ENCODE measurements at regions not wholly inside any gene's neighbourhood (a gene's known extent, or its start where the extent isn't known, plus 50 kb on each side); places are given as distances from the start of the nearest gene placed in this dataset.

DNA sequence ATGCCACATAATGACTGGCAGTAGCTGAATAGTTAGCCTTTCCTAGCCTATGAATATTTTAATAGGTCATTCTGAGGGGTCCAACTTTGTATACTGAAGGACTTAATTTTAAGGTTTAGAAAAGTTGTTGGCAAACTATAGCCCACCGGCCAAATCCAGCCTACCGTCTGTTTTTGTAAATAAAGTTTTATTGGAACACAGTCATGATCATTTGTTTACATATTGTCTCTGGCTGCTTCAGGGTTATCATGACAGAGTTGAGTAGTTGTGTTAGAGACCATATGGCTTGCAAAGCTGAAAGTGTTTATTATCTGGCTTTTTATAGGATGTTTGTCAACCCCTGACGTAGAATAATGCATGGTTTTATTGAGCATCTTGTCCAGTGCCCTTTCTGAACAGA, 73.4 kb downstream of the NTMT2 start:
- no peak for DNase-seq

- DNase-seq, result no peak
Observed at GRCh38 chr1:170221031-170221430, 75.3 kb downstream of the NTMT2 start.

DNA sequence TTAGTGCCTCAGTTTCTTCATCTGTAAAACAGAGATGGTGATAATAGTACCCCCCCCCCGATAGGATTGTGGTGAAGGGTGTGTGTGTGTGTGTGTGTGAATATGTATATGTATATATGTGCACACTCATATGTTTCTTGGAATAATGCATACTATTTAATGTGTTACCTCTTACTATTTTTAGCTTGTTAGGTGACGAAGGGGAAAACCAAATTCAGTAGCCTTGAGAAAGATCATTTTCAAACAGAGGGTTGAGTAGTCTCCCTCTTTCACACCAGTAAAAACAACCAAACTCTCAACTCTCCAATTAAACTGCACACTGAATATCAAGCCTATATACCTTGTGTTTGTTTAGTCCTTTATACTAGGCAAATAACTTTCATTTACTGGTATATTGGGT, 75.7 kb downstream of the NTMT2 start:
- no peak for DNase-seq

DNA sequence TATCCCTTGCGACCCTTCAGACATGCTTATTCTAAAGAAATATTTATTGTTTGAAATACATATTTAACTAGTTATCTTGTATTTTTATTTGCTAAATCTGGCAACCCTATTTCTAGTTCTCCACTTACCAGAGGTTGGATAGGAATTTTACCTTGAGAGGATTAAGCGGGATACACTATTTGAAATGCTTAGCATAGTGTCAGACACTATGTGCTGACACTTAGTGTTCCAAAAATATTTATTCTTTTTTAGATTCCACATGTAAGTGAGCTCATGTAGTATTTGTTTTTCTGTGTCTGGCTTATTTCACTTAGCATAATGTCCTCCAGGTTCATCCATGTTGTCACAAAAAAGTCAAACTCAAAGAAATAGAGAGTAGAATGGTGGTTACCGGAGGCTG, 78.7 kb downstream of the NTMT2 start:
- no peak for DNase-seq

DNA sequence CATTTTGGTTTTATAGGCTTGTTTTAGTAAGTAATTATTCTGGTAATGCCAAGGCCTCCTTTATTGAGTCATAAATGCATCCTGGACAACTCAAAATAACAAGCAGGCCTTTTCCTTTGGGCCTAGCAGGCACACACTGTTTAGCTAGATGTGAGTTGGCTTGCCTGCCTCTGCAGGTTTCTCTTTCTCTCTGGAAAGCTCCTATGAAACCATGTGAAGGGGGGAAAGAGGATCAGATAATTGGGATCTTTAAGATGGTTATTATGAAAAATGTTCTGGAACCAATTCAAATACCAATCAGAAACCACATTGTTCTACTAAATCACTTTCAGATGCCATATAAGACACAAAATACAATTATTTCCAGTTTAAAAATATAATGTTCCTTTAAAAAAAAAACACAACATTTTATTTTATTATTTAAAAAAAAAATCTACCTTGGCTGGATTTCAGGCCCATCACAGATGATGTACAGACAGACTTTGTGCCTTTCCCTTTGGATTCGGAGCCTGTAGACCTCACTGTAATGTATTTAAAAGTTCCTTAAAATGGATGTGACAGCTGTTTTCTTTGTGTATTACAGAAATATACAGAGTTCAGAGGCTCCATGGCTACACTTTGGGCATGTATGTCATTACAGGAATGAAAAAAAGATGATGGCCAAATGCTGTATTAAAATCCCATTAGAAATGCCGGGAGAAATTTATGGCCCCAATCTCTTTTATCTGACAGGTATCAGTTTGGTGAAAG, 80.2 kb downstream of the NTMT2 start:
- no peak for DNase-seq

GRCh38 chr1:170226767-170227166, 81.0 kb downstream of the NTMT2 start:
- DNase-seq, result no peak

DNA sequence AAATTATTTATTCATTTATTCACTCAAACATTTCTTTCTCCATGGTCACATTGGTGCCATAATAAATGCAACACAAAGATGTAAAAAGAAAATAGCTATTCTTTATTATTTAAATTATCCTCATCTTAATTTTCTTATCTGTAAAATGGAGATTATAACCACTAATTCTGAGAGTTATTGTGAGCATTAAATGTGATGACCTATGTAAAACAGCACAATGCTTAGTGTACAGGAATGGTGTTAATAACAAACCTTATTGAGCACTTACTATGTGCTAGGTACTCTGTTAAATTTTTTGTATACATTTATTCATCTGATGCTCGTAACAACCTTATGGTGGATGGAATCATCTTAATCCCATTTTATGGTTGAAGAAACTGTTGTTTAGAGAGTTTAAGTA, 84.6 kb downstream of the NTMT2 start:
- DNase-seq, result no peak

DNA sequence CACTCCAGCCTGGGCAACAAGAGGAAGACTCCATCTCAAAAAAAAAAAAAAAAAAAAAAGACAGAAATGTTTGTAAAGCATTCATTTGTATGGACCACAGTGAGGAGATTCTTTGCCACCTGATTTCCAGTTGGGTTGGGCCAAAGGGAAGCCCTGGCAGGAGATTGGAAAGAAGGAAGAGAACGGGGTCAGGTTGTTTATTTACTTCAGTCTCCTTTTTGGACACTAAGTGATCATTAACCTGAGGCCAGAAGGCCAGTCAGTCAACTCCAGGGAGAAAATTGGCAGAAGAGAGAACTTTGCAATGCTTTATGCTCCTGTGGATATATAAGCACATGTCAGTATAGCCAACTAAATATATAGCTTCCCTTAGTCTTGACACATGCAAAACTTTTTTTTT, 85.9 kb downstream of the NTMT2 start:
- DNase-seq, result no peak

DNA sequence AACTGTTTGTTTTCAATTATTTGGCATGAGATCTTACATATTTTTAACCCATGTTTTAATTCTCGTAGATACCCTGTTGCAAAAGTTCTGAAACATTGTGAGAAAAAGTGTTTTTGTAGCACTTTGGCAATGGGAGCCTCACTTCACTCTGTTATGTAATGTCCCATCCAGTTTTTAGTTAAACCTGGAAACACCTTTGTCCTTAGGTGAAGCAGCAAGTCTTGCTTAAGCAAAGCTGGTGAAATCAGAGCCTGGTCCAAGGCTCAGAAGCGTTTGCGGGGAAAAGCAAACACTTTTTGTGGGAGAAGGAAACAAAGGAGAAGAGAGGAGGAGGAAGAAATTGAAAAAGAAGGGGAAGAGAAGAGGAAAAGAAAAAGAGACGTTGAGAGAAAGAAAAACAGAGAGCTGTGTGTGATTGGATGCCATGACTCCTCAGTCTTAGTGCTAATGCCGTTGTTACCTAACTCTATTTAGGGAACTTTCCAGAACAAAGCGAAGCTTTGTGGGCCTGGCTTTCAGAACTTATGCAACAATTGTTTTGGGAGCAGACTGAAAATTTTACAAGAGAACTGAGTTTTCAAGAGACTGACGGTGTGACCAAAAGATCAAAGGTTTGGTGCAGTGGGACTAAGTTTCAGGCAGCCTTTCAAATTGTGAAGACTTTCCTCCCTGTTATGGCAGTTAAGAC, 93.1 kb downstream of the NTMT2 start:
- no peak for DNase-seq

DNA sequence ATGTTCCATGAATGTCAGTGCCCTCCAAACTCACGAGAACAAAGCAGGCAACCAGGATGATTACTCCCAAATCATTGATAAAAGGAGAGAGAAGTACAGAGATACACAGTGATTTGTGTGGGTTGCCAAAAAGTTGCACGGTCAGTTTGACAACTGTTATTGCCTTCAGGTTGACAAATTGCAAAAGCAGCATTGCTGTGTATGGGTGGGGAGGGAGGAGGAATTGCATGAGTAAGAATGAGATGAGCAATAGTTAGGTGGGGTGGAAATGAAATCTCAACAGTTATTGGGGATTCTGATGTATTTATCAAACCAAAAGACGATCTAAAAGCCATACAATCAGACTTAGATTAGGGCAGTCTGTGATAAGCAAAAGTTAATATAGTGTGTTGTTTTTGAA, 93.7 kb downstream of the NTMT2 start:
- no peak for DNase-seq

- DNase-seq, result no peak
Observed at GRCh38 chr1:170240409-170240808, 94.7 kb downstream of the NTMT2 start.

DNA sequence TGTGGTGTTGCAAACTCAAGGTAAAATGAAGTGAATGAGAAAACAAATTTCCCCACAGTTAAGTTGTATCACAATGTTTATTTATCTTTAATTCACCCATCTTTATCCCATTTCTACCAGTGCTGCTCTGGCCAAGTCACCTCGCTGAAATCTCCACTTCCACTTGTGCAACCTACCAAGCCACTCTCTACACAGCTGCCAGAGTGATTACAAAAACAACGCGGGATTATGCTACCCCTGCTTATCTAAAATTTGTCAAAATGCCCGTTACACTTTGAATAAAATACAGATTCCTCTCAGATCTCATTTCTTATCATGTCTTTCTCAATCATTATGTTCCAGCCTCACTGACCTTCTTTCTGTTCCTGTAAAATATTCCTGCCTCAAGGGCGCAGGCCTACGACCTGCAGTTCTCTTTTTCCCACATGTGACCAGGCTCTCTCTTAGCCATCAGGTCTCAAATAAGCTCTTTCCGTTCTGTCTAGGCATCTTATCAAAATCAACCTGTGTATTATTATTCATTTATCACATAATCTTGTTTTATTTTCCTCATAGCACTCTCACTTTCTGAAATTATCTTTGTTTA, 95.6 kb downstream of the NTMT2 start:
- DNase-seq, result no peak

GRCh38 chr1:170247751-170248521, 102.2 kb downstream of the NTMT2 start:
- no peak for DNase-seq

DNA sequence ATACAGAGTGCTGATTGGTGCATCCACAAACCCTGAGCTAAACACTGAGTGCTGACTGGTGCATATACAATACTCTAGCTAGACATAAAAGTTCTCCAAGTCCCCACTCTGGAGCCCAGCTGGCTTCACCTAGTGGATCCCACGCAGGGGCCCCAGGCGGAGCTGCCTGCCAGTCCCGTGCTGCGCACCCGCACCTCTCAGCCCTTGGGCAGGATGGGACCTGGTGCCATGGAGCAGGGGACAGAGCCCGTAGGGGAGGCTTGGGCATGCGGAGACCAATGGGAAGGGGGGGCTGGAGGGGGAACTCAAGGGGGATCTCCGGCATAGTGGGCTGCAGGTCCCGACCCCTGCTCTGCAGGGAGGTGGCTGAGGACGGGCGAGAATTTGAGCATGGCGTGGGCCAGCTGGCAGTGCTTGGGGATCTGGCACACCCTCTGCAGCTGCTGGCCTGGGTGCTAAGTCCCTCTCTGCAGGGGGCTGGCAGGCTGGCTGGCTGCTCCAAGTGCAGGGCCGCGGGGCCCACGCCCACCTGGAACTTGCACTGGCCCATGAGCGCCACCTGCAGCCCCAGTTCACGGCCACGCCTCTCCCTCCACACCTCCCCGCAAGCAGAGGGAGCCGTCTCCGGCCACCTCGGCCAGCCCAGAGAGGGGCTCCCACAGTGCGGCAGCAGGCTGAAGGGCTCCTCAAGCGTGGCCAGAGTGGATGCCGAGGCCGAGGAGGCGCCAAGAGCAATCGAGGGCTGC, 104.9 kb downstream of the NTMT2 start:
- DNase-seq, result no peak

- DNase-seq, result no peak
Observed at GRCh38 chr1:170252851-170253579, 107.3 kb downstream of the NTMT2 start.

GRCh38 chr1:170254371-170254770, 108.6 kb downstream of the NTMT2 start:
- DNase-seq, result no peak

- DNase-seq, result no peak
Observed at GRCh38 chr1:170261669-170262068, 115.9 kb downstream of the NTMT2 start.

DNA sequence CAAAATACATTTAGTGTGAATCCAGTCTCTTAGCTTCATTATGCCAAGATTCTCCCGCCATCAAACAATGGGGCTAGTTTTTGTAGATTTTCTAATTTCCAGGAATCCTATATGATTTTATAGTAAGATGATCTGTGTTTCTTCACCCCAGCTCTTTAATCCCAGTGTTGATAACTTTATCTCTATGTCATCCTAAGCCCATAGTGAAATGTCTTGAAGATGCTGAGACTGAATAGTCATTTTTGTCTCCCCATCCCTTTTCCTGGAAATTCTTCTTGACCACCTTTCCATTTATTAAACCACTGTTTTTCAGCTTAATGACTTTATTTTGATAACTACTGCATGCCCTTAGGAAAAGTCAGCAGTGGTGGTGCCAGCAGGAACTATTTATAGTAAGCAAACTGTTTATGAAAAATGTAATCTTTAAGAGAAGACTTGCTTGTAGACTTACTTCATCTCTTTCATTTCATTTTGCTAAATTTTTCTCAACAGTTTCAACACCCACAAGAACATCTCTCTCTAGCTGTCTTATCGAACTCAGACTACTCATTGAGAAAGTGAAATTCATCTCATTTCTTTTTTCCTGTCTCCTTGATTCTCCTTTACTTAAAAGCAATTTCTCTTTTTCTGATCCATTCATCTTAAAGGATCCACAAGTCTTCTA, 116.6 kb downstream of the NTMT2 start:
- DNase-seq, result no peak

DNA sequence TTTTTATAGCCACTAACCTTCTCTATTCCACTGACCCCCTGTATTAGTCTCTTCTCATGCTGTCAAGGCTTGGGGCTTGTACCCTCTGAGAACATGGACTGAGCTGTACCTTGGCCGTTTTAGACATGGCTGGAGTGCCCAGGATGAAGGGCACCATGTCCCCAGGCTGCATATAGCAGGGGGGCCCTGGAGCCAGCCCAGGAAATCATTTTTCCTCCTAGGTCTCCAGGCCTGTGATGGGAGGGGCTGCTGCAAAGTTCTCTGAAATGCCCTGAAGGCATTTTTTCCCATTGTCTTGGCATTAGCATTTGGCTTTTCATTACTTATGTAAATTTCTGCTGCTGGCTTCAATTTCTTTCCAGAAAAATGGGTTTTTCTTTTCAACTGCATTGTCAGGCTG, 119.5 kb downstream of the NTMT2 start:
- DNase-seq, result no peak

DNA sequence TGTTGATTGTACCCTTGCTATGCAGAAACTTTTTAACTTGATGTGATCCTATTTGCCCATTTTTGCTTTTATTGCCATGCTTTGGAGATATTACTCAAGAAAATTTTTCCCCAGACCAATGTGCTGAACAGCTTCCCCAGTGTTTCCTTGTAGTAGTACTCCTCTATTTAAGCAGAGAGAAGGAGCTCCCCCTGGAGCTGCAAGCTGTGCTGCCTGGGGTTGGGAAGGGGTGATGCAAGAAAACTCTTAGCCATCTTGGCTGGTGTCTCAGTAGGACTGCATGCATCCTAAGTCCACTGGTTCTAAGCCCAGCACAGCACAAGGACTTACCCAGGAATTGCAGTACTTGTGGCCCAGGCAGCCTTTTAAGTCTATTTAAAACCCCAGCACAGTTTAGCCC, 121.6 kb downstream of the NTMT2 start:
- no peak for DNase-seq

DNA sequence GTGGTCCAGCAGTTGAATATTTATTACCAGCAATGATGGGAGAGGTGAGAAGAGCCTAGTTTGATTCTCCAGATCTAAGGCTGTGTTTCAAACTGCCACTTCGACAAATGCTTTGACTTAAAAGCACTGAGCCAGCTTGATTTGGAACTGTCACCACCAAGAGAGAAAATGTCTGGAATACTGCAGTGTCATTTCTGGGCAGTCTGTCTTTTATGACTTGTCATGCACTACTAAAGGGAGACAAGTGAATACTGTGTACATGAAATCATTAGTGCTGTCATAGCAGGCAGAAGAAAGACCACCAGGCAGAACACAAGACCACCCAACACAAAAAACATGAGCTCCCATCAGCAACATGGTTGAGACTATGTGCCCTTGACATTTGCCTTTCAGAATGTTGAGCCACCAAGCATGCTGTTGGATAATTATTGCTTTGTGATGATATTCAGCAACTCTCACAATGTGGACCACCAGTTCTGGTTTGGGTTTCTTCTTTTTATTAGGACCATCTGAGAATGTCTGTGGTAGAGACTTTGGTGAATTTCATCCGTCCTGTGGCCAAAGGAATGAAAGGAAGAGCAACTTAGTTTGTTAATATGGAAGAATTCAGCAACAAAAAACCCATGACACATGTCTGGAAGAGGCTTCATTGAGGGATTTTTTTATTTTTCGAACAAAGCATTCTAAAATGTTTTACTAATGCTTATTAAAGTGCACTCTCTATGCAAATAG, 125.8 kb downstream of the NTMT2 start:
- no peak for DNase-seq

All from DMS79 treated with DMSO at 0.1 percent for 48 hours (cell line).